Astrocyte (in vitro differentiated cells and primary cell): ENCODE measurements at regions not wholly inside any gene's neighbourhood (a gene's known extent, or its start where the extent isn't known, plus 50 kb on each side); places are given as distances from the start of the nearest gene placed in this dataset.

Experiments used
- CTCF ChIP-seq: IDR thresholded peaks from 2 replicates; pipeline ENCODE4 v1.5.1; 2011; ENCODE audit warnings: low read depth, mild to moderate bottlenecking, inconsistent platforms, low read length, moderate library complexity; ENCODE audit not compliant: insufficient read depth
- EZH2 ChIP-seq: IDR thresholded peaks from 2 replicates; pipeline ENCODE4 v1.6.1; 2012; ENCODE audit warnings: mild to moderate bottlenecking, low read length, inconsistent platforms; ENCODE audit not compliant: insufficient read depth

GRCh38 chr1:55444667-55445066, 229.5 kb upstream of the USP24 start:
- no peak for TF ChIP-seq CTCF
- no peak for TF ChIP-seq EZH2
